ENCODE measurements at regions not wholly inside any gene's neighbourhood (a gene's known extent, or its start where the extent isn't known, plus 50 kb on each side); places are given as distances from the start of the nearest gene placed in this dataset.

- ChIA-PET POLR2A (no interaction called here), CTCF (interaction anchor here (1.6 kb wide), 1 partner anchor 10 kb away, joined by 10 read pairs; no protein-coding TSS in a partner anchor)
- ATAC-seq (no peak), DNase-seq (no peak)
- H3K4me3 Mint-ChIP-seq, result no peak overlapping the region
- intact Hi-C loops (cut with micrococcal nuclease), result no loop called here
- no peaks in the 10 kb centered on the region for H3K36me3 Mint-ChIP-seq (ENCODE audit: low read depth)
- H3K27ac Mint-ChIP-seq, result no peak overlapping the region
- H3K4me1 Mint-ChIP-seq (ENCODE audit: low read depth), result peaks cover 3% of the 10 kb centered on the region
- H3K27me3 Mint-ChIP-seq, result peaks cover 6% of the 10 kb centered on the region
- H3K9me3 Mint-ChIP-seq, result no peaks in the 10 kb centered on the region
- TF ChIP-seq CTCF (IDR thresholded peaks at IDR 0.05), result no peak
Measured at GRCh38 chr6:138017166-138017757, 90.0 kb downstream of the PERP start.

GRCh38 chr6:138018297-138018696 lies 88.9 kb downstream of the PERP start:
- CTCF ChIA-PET, result no interaction called here
- no peak overlapping the region for H3K27ac Mint-ChIP-seq
- no peaks in the 10 kb centered on the region for H3K9me3 Mint-ChIP-seq
- intact Hi-C loops (cut with micrococcal nuclease), result no loop called here
- no peak for TF ChIP-seq CTCF (IDR thresholded peaks at IDR 0.05)
- DNase-seq, result no peak
- peaks cover 6% of the 10 kb centered on the region for H3K27me3 Mint-ChIP-seq
- no peak overlapping the region for H3K4me3 Mint-ChIP-seq
- peaks cover 3% of the 10 kb centered on the region for H3K4me1 Mint-ChIP-seq (ENCODE audit: low read depth)
- no peaks in the 10 kb centered on the region for H3K36me3 Mint-ChIP-seq (ENCODE audit: low read depth)
- ATAC-seq, result no peak
- POLR2A ChIA-PET, result no interaction called here

- H3K36me3 Mint-ChIP-seq (ENCODE audit: low read depth), result no peaks in the 10 kb centered on the region
- ATAC-seq (no peak), DNase-seq (no peak)
- no peak overlapping the region for H3K4me3 Mint-ChIP-seq
- intact Hi-C loops (cut with micrococcal nuclease), result no loop called here
- no peak for TF ChIP-seq CTCF (IDR thresholded peaks at IDR 0.05)
- H3K27ac Mint-ChIP-seq, result no peak overlapping the region
- ChIA-PET CTCF (interaction anchor here (1.0 to 1.6 kb wide), 3 partner anchors 20 to 90 kb away, joined by 3 to 4 read pairs (median 3); no protein-coding TSS in a partner anchor), POLR2A (interaction anchor here (1.0 kb wide), 1 partner anchor 57 kb away, joined by 3 read pairs; no protein-coding TSS in a partner anchor)
- H3K27me3 Mint-ChIP-seq, result no peaks in the 10 kb centered on the region
- H3K9me3 Mint-ChIP-seq, result no peaks in the 10 kb centered on the region
- H3K4me1 Mint-ChIP-seq (ENCODE audit: low read depth), result no peaks in the 10 kb centered on the region
Measured at GRCh38 chr6:138025528-138025978, 81.7 kb downstream of the PERP start.

GRCh38 chr6:138026342-138026741 lies 80.9 kb downstream of the PERP start:
- POLR2A ChIA-PET, result no interaction called here
- Mint-ChIP-seq H3K36me3 (ENCODE audit: low read depth) (no peaks in the 10 kb centered on the region), H3K4me1 (ENCODE audit: low read depth) (no peaks in the 10 kb centered on the region), H3K9me3 (no peaks in the 10 kb centered on the region), H3K27ac (no peak overlapping the region), H3K4me3 (no peak overlapping the region), H3K27me3 (no peaks in the 10 kb centered on the region)
- no peak for DNase-seq
- intact Hi-C loops (cut with micrococcal nuclease), result no loop called here
- CTCF ChIA-PET, result interaction anchor here (0.9 to 1.8 kb wide), 2 partner anchors 20 to 24 kb away, joined by 3 to 5 read pairs; no protein-coding TSS in a partner anchor
- no peak for TF ChIP-seq CTCF (IDR thresholded peaks at IDR 0.05)
- no peak for ATAC-seq

DNA sequence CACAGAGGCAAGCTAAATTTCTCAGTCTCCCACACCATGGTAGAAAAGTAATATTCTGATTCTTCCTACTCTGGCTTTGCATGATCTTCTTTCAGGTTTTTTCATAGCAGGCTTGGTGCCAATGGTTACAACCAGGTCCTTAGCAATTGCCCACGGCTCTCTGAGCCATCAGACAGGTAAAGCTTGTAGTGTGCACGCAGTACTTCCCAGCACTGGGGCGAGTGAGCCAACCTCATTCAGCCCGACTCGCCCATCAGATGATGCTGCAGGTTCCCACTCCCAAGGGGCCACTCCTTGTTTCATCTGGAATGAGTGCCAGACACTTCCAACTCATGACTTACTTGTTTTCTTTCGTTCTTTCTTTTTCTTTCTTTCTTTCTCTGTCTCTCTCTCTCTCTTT lies 78.3 kb downstream of the PERP start:
- DNase-seq, result no peak
- CTCF ChIA-PET, result no interaction called here
- no peaks in the 10 kb centered on the region for H3K4me1 Mint-ChIP-seq (ENCODE audit: low read depth)
- H3K4me3 Mint-ChIP-seq, result no peak overlapping the region
- H3K36me3 Mint-ChIP-seq (ENCODE audit: low read depth), result no peaks in the 10 kb centered on the region
- ATAC-seq, result no peak
- no peak overlapping the region for H3K27ac Mint-ChIP-seq
- no peak for TF ChIP-seq CTCF (IDR thresholded peaks at IDR 0.05)
- peaks cover 2% of the 10 kb centered on the region for H3K27me3 Mint-ChIP-seq
- intact Hi-C loops (cut with micrococcal nuclease), result no loop called here
- no peaks in the 10 kb centered on the region for H3K9me3 Mint-ChIP-seq
- POLR2A ChIA-PET, result no interaction called here
